SK-N-SH (cell line): ENCODE measurements at regions not wholly inside any gene's neighbourhood (a gene's known extent, or its start where the extent isn't known, plus 50 kb on each side); places are given as distances from the start of the nearest gene placed in this dataset.

Experiments
- CTCF ChIA-PET: fragments of 300-600, 350-600 bp; formaldehyde crosslinking; extraction: SDS; loops from one replicate; lab custom pipeline; 2021; lab: Yijun Ruan, JAX
- POLR2A ChIA-PET: fragments of 350-600 bp; sonication (Branson Sonifier 250); formaldehyde crosslinking; extraction: SDS; loops from one replicate; lab custom pipeline; 2020; ENCODE audit warnings: antibody characterized with exemption, inconsistent platforms; lab: Yijun Ruan, JAX
- DNase-seq: peaks from one replicate; pipeline ENCODE4 v3.0.0; 2012
- H2AFZ ChIP-seq: fragments of 200-600 bp; sonication (generic); 2 replicates; pipeline ENCODE4 v1.8.1; 2016; ENCODE audit warnings: antibody characterized with exemption, mild to moderate bottlenecking, low read depth
- H3F3A ChIP-seq: fragments of 200-600 bp; sonication (generic); replicated peaks from 2 replicates; pipeline ENCODE3; 2016; ENCODE audit warnings: antibody characterized with exemption, mild to moderate bottlenecking; ENCODE audit not compliant: insufficient read depth
- H3K27ac ChIP-seq, 2 experiments: fragments of 200-500 bp in 1 of 2; fragments of 200-600 bp in 1 of 2; sonication (Bioruptor generic) in 1 of 2; sonication (generic), shearing (Covaris generic) in 1 of 2; 2 replicates each; pipeline versions ENCODE4 v1.5.1 to v1.6.1; 2014 to 2016; ENCODE audit warnings: low read depth in 2 of 2, inconsistent platforms in 1 of 2, low read length in 1 of 2, mild to moderate bottlenecking in 1 of 2, mixed read lengths in 1 of 2
- H3K27me3 ChIP-seq: fragments of 200-600 bp; sonication (generic), shearing (Covaris generic); 2 replicates; pipeline ENCODE4 v1.6.1; 2016; ENCODE audit warnings: mixed run types; ENCODE audit not compliant: insufficient read depth
- H3K36me3 ChIP-seq, 2 experiments: fragments of 200-500 bp in 1 of 2; fragments of 200-600 bp in 1 of 2; sonication (Bioruptor generic) in 1 of 2; sonication (generic) in 1 of 2; replicated peaks in 1 of 2; 2 replicates each; pipeline versions ENCODE3 to v1.5.1; 2014 to 2016; ENCODE audit warnings: low read length in 1 of 2, mild to moderate bottlenecking in 1 of 2; ENCODE audit not compliant: insufficient read depth in 2 of 2, control insufficient read depth in 1 of 2
- H3K4me1 ChIP-seq, 2 experiments: fragments of 200-500 bp in 1 of 2; fragments of 200-600 bp in 1 of 2; sonication (Bioruptor generic) in 1 of 2; sonication (generic), shearing (Covaris generic) in 1 of 2; 2 replicates each; pipeline versions ENCODE4 v1.5.1 to v1.6.1; 2014 to 2016; ENCODE audit warnings: low read depth in 1 of 2, low read length in 1 of 2, mixed run types in 1 of 2; ENCODE audit not compliant: insufficient read depth in 2 of 2, control insufficient read depth in 1 of 2
- H3K4me2 ChIP-seq: fragments of 200-600 bp; sonication (generic), shearing (Covaris generic); 2 replicates; pipeline ENCODE4 v1.6.1; 2017; ENCODE audit warnings: mixed run types
- H3K4me3 ChIP-seq, 2 experiments: fragments of 200-500 bp in 1 of 2; fragments of 200-600 bp in 1 of 2; sonication (Bioruptor generic) in 1 of 2; sonication (generic), shearing (Covaris generic) in 1 of 2; 2 replicates each; pipeline versions ENCODE4 v1.5.1 to v1.8.1; 2014 to 2016; ENCODE audit warnings: low read depth in 2 of 2, inconsistent platforms in 1 of 2, low read length in 1 of 2, mild to moderate bottlenecking in 1 of 2, mixed read lengths in 1 of 2, moderate library complexity in 1 of 2
- H3K79me2 ChIP-seq: fragments of 200-600 bp; sonication (generic); 2 replicates; pipeline ENCODE4 v1.8.1; 2017; ENCODE audit warnings: mild to moderate bottlenecking; ENCODE audit not compliant: insufficient read depth
- H3K9ac ChIP-seq: fragments of 200-600 bp; sonication (generic); 2 replicates; pipeline ENCODE4 v1.6.1; 2017; ENCODE audit warnings: mixed run types
- H3K9me2 ChIP-seq: fragments of 200-600 bp; sonication (generic); 2 replicates; pipeline ENCODE4 v1.6.1; 2017; ENCODE audit warnings: mixed run types
- H3K9me3 ChIP-seq: fragments of 200-600 bp; sonication (generic); 2 replicates; pipeline ENCODE4 v1.6.1; 2017; ENCODE audit warnings: mixed run types, mild to moderate bottlenecking, moderate library complexity
- H4K20me1 ChIP-seq: fragments of 200-600 bp; sonication (generic); 2 replicates; pipeline ENCODE4 v1.6.1; 2017; ENCODE audit warnings: mild to moderate bottlenecking, mixed run types; ENCODE audit not compliant: insufficient read depth
- CHD2 ChIP-seq: fragments of 150-350 bp; IDR thresholded peaks from 2 replicates; pipeline ENCODE4 v1.6.1; 2018; ENCODE audit warnings: low read length; ENCODE audit not compliant: partially characterized antibody
- EP300 ChIP-seq, 2 experiments: IDR thresholded peaks; 2 replicates each; pipeline versions ENCODE4 v1.4.0 to v1.6.1; 2012; ENCODE audit warnings: borderline replicate concordance in 1 of 2, low read depth in 1 of 2, low read length in 1 of 2
- EZH2phosphoT487 ChIP-seq: fragments of 200-600 bp; sonication (generic); IDR thresholded peaks from 2 replicates; pipeline ENCODE4 v1.6.1; 2017; ENCODE audit warnings: low read depth, mixed run types, mild to moderate bottlenecking, antibody characterized with exemption, moderate library complexity, borderline replicate concordance
- FOSL2 ChIP-seq: IDR thresholded peaks from 2 replicates; pipeline ENCODE4 v1.4.0; 2012; ENCODE audit warnings: low read depth, mild to moderate bottlenecking, moderate library complexity, borderline replicate concordance
- FOXJ3 ChIP-seq: sonication (generic); formaldehyde crosslinking; IDR thresholded peaks from 2 replicates; pipeline ENCODE4 v1.5.1; 2020; ENCODE audit warnings: mild to moderate bottlenecking, missing genetic modification reagents
- GABPA ChIP-seq: IDR thresholded peaks from 2 replicates; pipeline ENCODE4 v1.4.0; 2012; ENCODE audit warnings: low read depth, mild to moderate bottlenecking
- GATA2 ChIP-seq: sonication (generic); formaldehyde crosslinking; IDR thresholded peaks from 2 replicates; pipeline ENCODE4 v1.5.0; 2020; ENCODE audit warnings: mild to moderate bottlenecking, missing genetic modification reagents
- JUND ChIP-seq: IDR thresholded peaks from 2 replicates; pipeline ENCODE4 v1.4.0; 2012
- MEF2A ChIP-seq: IDR thresholded peaks from 2 replicates; pipeline ENCODE4 v1.4.0; 2012; ENCODE audit warnings: low read depth, borderline replicate concordance
- MXI1 ChIP-seq: IDR thresholded peaks from 2 replicates; pipeline ENCODE4 v1.6.1; 2012; ENCODE audit warnings: mild to moderate bottlenecking, low read depth, low read length, improper control_type of control experiment
- NFIC ChIP-seq: IDR thresholded peaks from 2 replicates; pipeline ENCODE4 v1.4.0; 2012; ENCODE audit warnings: borderline replicate concordance
- POLR2AphosphoS5 ChIP-seq: IDR thresholded peaks from 2 replicates; pipeline ENCODE4 v1.6.1; 2012; ENCODE audit warnings: low read depth, low read length
- RCOR1 ChIP-seq: fragments of 150-350 bp; IDR thresholded peaks from 2 replicates; pipeline ENCODE4 v1.6.1; 2017; ENCODE audit warnings: antibody characterized with exemption, low read length
- REST ChIP-seq: IDR thresholded peaks from 2 replicates; pipeline ENCODE4 v1.6.1; 2012; ENCODE audit warnings: mild to moderate bottlenecking, low read depth, low read length, moderate library complexity
- RXRA ChIP-seq: IDR thresholded peaks from 2 replicates; pipeline ENCODE4 v1.4.0; 2012; ENCODE audit warnings: low read depth, mild to moderate bottlenecking, borderline replicate concordance
- SMC3 ChIP-seq: IDR thresholded peaks from 2 replicates; pipeline ENCODE4 v1.6.1; 2012; ENCODE audit warnings: low read depth, low read length, improper control_type of control experiment
- TEAD4 ChIP-seq: IDR thresholded peaks from 2 replicates; pipeline ENCODE4 v1.4.0; 2012; ENCODE audit warnings: mild to moderate bottlenecking, borderline replicate concordance; ENCODE audit not compliant: insufficient read depth
- YY1 ChIP-seq: IDR thresholded peaks from 2 replicates; pipeline ENCODE4 v1.4.0; 2012; ENCODE audit warnings: low read depth, mild to moderate bottlenecking
- WGBS: methylation state at CpG from one replicate; pipeline ENCODE4 v1.1.6; 2017; ENCODE audit warnings: low lambda C conversion rate; 5-methylcytosine and 5-hydroxymethylcytosine counted together
- TF ChIP-seq, protein P1 (sequence below): fragments of 200-600 bp; sonication (generic); IDR thresholded peaks from 2 replicates; pipeline ENCODE4 v1.6.1; 2017; ENCODE audit warnings: antibody characterized with exemption, mild to moderate bottlenecking, moderate library complexity
- TF ChIP-seq, protein P2 (sequence below): IDR thresholded peaks from 2 replicates; pipeline ENCODE4; 2012

DNA sequence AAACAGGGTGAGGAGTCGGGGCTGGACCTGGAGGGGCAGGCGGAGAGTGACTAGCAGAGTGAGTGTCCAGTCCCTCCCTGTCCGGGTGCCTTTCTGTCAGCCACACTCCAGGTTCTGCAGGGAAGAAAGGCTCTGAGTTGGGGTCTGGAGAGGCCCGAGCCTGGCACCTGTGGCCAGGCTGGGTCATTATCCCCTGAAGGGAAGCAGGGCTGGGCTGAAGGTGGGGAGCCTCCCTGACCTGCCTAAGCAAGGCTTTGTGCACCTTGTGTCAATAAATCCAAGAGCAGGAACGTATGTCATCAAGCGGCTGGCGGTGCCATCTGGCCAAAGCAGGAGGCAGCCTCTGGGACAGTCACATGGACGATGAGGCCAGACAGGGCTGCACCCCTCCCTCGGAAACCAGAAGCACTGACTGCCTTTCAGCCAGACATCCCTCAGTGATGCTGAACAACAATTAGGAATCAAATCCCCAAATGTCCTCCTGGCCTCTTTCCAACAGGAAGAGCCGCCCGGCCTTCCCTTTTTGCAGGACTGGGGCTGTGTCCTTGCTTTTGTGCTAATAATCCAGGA is 73.9 kb upstream of the FGF3 start (continued):
- TF ChIP-seq MXI1 (peak; percentile 89), SMC3 (no peak), NFIC (no peak), MEF2A (no peak), JUND (no peak), GATA2 (CRISPR knock-in tag) (no peak), RXRA (no peak), FOXJ3 (peak; percentile 60), REST (no peak), FOSL2 (no peak), TEAD4 (no peak), EZH2phosphoT487 (no peak), CHD2 (peak; percentile 35)
- TF ChIP-seq, protein P1, sequence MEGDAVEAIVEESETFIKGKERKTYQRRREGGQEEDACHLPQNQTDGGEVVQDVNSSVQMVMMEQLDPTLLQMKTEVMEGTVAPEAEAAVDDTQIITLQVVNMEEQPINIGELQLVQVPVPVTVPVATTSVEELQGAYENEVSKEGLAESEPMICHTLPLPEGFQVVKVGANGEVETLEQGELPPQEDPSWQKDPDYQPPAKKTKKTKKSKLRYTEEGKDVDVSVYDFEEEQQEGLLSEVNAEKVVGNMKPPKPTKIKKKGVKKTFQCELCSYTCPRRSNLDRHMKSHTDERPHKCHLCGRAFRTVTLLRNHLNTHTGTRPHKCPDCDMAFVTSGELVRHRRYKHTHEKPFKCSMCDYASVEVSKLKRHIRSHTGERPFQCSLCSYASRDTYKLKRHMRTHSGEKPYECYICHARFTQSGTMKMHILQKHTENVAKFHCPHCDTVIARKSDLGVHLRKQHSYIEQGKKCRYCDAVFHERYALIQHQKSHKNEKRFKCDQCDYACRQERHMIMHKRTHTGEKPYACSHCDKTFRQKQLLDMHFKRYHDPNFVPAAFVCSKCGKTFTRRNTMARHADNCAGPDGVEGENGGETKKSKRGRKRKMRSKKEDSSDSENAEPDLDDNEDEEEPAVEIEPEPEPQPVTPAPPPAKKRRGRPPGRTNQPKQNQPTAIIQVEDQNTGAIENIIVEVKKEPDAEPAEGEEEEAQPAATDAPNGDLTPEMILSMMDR = no peak
- TF ChIP-seq, protein P2, sequence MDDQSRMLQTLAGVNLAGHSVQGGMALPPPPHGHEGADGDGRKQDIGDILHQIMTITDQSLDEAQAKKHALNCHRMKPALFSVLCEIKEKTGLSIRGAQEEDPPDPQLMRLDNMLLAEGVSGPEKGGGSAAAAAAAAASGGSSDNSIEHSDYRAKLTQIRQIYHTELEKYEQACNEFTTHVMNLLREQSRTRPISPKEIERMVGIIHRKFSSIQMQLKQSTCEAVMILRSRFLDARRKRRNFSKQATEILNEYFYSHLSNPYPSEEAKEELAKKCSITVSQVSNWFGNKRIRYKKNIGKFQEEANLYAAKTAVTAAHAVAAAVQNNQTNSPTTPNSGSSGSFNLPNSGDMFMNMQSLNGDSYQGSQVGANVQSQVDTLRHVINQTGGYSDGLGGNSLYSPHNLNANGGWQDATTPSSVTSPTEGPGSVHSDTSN = no peak

DNA sequence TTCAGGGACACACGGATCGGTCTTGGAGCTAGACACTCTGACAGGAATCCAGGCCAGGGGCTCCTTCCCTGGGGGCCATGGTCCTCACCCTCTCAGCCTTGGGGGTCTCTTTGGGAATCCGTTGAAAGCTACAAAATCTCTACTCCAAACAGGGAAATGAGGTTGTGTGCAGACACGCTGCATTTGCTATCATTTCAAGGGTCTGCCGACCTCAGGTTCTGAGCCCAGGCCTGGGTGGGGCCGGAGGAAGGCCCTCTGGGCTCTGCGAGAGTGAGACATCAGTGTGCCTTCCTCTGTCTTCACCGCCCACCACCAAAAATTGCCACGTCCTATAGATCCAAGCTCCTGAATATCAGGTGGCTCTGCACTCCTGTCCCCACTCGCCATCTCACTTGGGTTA is 74.4 kb upstream of the FGF3 start:
- H3K9me2 ChIP-seq = no peaks in the 10 kb centered on the region
- H3F3A ChIP-seq = no peaks in the 10 kb centered on the region
- H3K4me1 ChIP-seq = peaks cover 0 to 35% of the 10 kb centered on the region in 2 experiments; a peak in 2 of 4 replicates
- H3K4me2 ChIP-seq = no peak overlapping the region
- peaks cover 23% of the 10 kb centered on the region; the same call in 1 of the 2 replicates for H3K27me3 ChIP-seq
- H2AFZ ChIP-seq = no peak overlapping the region
- no peak overlapping the region for H3K9ac ChIP-seq
- no peak overlapping the region for H3K4me3 ChIP-seq
- no peaks in the 10 kb centered on the region for H3K9me3 ChIP-seq
- no peaks in the 10 kb centered on the region for H4K20me1 ChIP-seq
- no peaks in the 10 kb centered on the region for H3K36me3 ChIP-seq
- WGBS = 46% methylated on average over 10 of the region's 10 CpGs
- ChIA-PET CTCF (interaction anchor here (1.0 to 13.3 kb wide), 11 partner anchors 10 to 792 kb away, joined by 3 to 249 read pairs (median 5); no protein-coding TSS in a partner anchor), POLR2A (interaction anchor here (1.3 kb wide), 1 partner anchor 12 kb away, joined by 7 read pairs; no protein-coding TSS in a partner anchor)
- TF ChIP-seq RCOR1 = no peak
- no peak for TF ChIP-seq EP300 (IDR thresholded peaks at IDR 0.05; ENCODE audit: borderline replicate concordance in 1 of 2, low read depth in 1 of 2, low read length in 1 of 2)
- no peak for TF ChIP-seq YY1
- TF ChIP-seq GABPA = no peak
- TF ChIP-seq CHD2 = no peak
- TF ChIP-seq, protein P1 = no peak
- no peak for TF ChIP-seq POLR2AphosphoS5
- no peak for TF ChIP-seq RXRA
- peak overlapping the region in 1 of 2 experiments; percentile 98; a peak in 2 of 4 replicates for H3K27ac ChIP-seq
- no peak for DNase-seq
- H3K79me2 ChIP-seq = no peaks in the 10 kb centered on the region
